GM19438 (cell line): ENCODE measurements at regions not wholly inside any gene's neighbourhood (a gene's known extent, or its start where the extent isn't known, plus 50 kb on each side); places are given as distances from the start of the nearest gene placed in this dataset.
"Not testable (repeated sequence)": the region's sequence is repeated elsewhere in the genome, so short reads cannot be mapped to it uniquely, and the experiment has no call there.

ENCODE experiments used
- ATAC-seq: cut with Tn5 transposase; IDR thresholded peaks from one replicate; pipeline ENCODE4 v1.9.1; 2021; ENCODE audit warnings: low read depth; ENCODE audit not compliant: unreplicated experiment

DNA sequence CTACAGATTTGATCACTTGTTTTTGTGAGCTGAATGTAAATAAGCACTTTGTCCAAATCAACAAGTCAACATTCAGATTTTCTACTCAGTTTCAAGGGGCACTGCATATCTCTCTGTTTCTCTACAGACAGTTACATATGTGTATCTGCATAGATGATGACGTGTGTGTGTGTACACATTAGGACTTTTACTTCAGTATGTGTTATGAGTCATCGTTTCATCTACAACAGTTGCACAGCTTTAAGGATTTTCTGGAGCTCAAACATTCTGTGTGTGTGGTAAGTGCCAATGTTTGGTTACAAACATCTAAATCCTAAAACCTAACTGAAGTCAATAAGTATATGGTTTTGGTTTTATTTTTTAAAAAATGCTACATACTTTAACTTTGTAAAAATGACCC, 494.5 kb upstream of the PBX1 start:
- ATAC-seq = no peak

DNA sequence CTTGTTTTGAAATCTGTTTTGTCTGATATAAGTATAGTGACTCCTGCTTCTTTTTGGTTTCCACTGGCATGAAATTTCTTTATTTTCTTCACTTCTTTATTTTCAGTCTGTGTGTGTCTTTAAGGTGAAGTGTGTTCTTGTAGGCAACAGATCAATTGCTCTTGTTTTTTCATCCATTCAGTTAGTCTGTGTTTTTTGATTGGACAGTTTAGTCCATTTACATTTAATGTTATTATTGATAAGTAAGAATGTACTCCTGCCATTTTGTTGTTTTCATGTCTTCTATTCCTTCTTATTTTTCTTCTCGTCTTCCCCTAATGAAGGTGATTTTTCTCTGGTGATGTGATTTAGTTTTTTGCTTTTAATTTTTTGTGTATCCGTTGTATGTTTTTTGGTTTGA, 487.7 kb upstream of the PBX1 start:
- ATAC-seq = no peak

DNA sequence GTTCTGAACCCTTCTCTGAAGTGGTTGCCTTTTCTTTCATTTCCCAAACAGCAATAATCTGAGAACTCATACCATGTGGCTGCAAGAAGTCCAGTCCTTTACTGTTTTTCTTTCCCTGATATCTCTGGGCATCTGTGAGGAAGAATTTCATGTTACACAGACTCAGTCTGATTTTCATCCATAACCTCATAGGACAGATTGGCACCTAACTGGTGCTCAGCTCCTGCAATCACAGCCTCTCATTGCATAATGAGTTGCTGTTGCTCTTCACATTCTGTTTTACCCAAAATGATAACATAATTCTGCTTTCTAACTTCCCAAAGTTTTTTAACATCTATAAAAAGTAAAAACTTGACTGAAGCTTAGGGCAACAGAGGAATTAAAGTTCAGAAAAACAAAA, 472.2 kb upstream of the PBX1 start:
- no peak for ATAC-seq

DNA sequence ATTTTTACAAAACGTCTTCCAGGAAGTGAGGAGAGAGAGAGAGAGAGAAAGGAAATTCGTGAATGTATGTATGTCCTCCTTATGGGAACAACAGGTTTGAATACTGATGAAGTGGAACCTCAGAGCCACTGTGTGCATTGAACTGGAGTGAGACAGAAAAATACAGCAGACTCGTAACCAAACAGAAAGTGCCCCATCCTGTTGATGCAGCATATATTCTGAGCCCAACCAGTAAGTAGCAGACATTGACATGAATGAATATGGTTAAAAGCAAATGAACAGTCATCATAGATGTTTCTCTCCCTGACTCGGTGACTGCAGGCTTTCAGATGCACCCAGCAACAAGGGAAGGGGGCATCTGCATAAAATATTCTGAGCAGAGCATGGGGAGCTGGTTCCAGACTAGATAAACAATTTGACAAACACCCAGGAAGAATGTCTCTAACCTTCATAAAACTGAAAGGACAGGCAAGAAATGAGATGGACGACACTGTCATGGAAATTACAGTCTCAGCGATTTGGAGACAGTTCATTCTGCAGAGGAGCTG, 471.0 kb upstream of the PBX1 start:
- no peak for ATAC-seq

DNA sequence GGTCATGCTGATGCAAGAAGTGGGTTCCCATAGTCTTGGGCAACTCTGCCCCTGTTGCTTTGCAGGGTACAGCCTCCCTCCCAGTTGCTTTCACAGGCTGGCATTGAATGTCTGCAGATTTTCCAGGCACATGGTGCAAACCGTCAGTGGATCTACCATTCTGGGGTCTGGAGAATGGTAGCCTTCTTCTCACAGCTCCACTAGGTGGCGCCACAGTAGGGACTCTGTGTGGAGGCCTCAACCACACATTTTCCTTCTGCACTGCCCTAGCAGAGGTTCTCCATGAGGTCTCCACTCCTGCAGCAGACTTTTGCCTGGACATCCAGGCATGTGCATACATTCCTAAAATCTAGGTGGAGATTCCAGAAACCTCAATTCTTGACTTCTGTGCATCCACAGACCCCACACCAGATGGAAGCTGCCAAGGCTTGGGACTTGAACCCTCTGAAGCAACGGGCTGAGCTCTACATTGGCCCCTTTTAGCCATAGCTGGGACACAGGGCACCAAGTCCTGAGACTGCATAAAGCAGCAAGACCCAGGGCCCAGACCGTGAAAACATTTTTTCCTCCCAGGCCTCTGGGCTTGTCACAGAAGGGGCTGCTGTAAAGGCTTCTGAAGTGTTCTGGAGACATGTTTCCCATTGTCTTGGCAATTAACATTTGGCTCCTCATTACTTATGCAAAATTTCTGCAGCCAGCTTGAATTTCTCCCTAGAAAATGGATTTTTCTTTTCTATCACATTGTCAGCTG, 466.2 kb upstream of the PBX1 start:
- no peak for ATAC-seq

DNA sequence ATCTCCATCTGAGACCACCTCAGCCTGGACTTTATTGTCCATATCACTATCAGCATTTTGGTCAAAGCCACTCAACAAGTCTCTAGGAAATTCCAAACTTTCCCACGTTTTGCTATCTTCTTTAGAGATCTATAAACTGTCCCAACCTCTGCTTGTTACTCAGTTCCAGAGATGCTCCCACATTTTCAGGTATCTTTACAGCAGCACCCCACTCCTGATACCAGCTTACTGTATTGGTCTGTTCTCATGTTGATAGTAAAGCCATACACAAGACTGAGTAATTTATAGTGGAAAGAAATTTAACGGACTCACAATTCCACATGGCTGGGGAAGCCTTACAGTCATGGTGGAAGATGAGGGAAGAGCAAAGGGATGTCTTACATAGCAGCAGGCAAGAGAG, 465.4 kb upstream of the PBX1 start:
- no peak for ATAC-seq

DNA sequence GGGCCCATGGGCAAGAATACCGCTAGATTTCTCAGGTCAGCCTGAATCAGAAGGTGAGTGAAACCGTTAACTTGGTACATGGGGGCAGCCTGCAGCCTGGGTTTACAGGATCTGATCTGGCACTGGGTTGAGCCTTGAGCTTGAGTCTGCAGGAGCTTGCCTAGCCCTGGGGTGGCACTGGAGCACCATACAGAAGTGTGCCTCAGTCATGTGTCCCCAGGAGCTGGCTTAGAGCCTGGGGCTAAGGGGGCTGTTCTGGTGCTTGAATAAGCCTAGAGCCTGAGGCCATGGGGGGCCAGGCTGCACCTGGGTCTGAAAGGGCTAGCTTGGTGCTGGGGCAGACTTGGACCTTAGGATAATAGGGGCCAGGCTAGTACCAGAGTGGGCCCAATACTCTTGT, 457.2 kb upstream of the PBX1 start:
- no peak for ATAC-seq

DNA sequence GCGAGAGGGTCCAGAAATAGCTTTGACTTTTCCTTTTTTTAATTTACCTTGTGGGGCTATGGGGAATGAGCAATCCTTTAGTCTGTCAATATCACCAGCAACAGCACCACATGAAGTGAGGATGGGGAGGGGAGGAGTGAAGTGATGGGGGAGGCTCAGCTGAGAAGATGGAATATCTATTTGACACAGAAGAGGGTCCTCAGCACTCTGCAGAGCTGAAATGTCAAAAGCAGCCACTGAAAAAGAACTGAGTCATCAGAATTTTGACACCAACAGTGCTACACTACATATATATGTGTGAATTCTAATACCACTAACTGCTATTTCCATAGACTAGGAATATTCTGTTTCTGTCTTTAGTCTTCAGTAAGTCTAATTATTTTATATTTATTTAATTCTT, 427.0 kb upstream of the PBX1 start:
- no peak for ATAC-seq

DNA sequence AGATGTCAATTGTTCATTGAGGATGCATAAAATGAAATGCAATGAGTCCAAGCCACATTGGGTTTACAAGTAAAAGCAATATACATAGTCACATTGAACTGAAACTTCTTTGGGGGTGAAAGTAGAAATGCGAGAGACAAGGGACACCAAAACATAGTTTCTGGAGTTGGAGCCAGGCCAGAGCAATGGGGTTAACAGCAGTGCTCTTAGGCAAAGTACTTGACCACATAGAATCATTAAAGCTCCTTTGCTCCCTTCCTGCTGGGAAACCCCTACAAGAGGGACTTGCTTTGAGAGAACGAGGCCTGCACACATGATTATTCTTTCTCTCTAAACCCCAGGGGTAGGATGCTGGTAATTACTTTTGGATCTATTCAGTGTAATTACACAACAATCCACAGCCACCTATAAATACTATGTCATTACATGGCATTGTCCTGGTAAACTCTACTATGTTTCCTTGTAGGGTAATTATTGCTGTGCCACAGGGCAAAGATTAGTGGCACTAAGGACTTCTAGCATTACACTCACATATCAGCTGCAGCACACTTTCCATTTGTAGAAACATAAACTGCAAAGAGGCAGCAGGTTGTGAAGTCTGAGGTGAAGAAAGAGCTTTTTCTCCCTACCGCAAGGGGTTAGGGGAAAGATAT, 421.6 kb upstream of the PBX1 start:
- no peak for ATAC-seq

DNA sequence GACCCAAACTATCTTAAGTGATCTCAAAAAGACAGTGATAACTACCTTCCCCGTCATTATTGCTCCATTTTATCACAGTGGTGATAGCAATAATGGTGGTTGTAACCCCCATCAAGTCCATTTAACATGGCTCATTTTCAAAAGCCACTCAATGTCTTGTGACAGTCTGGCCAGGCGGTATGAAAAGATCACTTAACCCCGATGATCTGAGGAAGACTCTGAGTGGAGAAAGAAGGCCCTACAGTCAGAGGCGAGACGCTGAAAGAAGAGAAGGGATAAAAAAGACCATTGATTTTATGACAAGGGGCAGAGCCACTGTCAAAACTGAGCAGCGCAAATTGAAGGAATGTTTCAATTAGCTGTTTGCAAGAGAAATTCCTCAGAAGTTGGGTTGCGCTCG, 417.2 kb upstream of the PBX1 start:
- no peak for ATAC-seq

DNA sequence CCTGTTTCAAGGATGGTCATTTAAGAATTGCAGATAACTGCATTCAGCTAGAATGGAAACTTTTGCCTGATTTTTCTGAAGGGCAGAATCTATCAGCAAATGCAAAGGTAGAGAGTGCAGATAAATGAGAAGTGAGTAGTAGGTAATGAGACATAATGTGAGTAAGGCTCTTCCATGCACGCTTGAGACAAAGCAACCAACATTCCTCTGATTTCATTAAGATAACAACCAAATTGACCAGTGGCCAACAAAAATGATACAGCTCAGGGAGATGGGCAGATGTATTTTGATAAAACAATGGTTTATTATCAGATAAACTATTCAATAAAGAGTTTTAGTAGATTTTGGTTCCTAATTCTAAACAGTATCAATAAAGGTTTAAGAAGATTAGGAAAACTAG, 404.4 kb upstream of the PBX1 start:
- no peak for ATAC-seq

DNA sequence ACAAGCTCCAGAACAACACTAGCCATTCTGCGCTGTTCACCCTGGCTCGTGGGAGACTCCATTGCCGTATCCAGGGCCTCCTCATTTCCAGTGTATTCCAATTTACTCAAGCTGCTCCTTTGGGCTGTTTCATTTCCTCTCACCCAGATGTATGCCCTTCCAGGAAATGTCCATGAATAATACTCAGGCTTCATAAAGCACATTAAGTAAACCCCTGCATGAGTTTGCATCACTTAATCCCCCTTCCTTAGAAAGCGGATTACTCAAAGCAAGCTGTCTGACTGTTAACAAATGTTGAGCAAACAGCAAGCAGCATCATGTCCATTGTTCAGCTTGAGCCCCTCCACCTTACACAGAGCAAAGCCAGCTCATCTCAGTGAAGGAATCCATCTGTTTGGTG, 403.6 kb upstream of the PBX1 start:
- no peak for ATAC-seq

DNA sequence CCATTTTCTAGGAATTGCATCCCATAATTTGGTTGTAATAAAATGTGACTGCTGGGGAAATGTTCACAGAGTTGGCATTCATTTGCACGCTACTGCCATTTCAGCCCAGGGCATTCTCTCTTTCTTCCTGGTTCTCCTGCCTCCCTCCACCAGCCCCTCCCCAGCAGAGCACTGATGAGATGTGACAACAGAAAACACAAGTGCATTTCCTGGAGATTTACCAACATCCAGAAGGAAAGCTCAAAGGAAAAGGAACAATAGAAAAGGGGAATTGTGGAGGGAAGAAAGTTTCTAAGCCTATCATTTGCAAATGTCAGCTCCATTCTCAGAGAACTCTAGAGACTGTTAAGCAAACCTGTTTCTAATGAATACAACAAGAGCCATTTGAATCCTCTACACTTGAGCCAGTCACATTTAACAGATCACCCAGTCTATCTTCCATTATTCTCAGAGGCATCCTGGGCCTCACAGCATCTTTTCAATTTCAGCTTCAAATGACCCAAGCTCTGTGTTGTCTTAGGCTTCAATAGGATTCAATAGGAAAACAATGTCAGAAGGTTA, 395.6 kb upstream of the PBX1 start:
- ATAC-seq = no peak

DNA sequence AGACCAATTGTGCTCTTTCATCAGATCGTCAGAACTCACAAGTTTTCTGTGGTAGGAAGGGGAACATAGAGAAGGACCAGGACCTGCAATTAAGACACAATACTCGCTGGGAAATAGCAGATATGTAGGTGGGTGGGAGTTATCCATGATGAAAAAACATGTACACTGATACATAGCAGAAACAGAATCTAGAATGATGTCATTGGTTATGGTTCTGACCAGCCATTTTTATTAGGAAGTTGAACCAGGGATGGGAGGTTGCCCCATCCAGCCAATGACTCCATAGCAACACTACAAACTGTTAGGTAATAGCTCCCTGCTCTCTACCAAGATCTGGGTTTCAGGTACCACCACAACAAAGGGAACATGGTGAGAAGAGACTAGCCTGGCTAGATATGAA, 393.5 kb upstream of the PBX1 start:
- no peak for ATAC-seq

DNA sequence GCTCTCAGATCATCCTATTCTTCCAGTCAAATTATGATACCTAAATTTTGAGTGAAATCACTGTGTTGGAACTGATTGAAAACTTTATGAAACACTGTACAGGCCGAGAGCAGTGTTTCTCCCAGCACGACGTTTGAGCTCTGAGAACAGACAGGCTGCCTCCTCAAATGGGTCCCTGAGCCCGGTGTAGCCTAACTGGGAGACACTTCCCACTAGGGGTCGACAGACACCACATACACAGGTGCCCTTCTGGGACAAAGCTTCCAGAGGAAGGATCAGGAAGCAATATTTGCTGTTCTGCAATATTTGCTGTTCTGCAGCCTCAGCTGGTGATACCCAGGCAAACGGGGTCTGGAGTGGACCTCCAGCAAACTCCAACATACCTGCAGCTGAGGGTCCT, 392.5 kb upstream of the PBX1 start:
- not testable (repeated sequence) for ATAC-seq

DNA sequence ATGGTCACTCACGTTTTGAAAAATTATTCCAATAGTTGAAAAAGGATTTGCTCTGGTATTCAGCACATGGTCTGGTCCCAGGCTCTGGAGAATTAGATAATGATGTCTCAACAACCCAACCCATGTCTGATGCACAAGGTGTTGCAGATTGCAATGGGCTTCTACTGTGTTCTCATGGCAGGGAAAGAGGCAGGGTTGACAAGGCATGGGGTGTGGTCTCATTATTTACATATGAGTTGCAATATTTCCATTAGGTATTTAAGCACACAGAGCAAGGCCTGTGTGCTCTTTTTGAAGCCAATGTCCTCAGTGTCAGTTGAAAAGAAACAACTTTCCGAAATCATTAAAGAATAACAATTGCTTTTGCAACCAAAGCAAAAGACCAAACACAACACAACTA, 381.9 kb upstream of the PBX1 start:
- ATAC-seq = no peak

DNA sequence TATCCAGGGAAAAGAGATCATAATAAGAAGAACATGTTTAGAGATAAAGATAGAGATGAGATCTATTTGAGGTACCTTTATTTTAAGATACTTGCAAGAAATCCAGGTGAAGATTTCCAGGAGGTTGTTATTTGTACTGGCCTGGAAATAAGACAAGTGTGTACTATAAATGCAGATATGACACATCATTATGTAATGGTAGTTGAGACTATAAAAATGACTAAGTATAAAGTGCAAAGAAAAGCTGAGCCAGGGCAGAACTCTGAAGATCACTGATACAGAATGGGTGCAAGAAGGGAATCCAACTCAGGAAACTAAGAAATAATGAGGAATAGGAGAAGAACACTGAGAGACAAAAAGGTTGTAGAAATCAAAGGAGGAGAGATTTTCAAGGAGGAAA, 378.2 kb upstream of the PBX1 start:
- no peak for ATAC-seq

DNA sequence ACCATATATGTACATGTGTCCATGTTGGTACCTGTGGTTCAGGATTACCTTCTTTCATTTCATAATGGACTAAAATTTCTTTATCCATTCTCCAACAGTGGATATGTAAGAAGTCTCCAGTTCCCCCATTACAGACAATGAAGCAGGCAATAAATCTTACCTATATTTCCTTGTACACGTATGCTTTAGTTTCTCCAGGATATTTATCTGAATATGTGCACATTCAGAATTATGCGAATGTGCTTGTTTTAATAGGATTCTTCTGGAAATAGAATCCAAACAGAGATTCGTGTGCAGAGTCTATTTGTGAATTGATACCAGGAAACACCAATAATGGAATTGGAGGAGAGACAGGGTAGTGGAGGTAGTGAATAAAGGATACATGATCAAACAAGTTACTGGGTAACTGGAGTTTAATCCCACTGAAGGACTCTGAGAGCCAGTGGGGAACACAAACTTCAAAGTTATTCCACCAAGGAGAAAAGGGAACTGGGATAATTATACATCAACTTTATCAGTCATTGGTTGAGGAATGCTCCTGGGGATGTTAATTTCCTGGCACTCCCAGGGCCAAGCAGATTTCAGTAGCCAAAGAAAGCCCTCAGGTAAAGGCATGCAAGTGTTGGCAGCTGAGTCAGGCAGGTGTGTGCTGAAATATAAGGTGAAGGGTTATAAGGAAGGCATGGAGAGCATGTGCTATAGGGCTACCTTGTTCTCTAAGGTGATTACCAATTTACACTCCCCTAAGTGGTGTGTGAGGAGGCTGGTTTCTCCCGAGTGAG, 374.9 kb upstream of the PBX1 start:
- no peak for ATAC-seq

DNA sequence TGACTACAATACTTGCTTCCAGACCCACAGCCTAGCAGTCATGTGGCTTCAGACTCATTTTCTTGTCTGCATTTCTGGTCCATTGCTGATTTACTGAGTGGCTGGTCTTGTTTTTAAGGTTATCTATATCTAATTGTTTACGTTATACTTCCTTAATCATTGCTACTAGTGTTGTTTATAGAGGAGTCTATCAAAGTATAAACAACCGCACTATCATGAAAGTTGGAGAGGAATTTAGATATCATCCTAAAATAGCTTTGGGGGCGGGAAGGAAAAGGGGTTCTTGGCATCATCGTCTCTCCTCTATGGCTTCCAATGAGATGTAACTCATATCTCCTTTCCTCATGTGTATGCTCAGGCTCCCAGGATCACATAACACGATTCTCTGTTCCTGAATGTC, 372.1 kb upstream of the PBX1 start:
- ATAC-seq = no peak

DNA sequence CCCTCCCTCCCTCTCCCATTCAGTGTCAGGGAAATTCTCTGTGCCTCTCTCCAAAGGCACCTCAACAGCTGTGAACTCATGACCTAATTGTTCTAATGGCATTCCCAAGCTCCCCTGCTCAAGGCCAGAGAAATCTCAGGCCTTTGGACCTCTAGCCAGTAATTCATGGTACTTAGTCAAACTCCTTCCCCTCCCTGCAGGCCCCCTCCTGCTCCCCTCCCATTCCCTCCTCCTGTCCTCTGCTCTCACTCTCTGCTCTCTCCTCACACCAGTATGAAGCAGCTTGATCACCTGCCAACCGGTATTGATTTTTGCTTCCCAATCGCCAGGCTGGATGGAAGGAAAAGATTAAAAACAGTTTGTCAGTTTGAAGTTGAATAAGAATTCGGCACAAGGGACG, 370.5 kb upstream of the PBX1 start:
- ATAC-seq = no peak

DNA sequence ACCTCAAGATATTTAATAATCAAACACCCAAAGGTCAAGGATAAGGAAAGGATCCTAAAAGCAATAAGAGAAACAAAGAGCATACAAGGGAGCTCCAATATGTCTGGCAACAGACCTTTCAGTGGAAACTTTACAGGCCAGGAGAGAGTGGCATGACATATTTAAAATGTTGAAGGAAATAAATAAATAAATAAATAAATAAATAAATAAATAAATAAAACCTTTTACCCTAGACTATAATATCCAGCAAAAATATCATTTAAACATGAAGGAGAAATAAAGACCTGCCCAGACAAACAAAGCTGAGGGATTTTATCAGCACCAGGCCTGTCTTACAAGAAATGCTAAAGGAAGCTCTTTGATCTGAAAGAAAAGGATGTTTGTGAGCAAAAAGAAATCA, 367.8 kb upstream of the PBX1 start:
- no peak for ATAC-seq
